Mammary epithelial cell (primary cell): ENCODE measurements at regions not wholly inside any gene's neighbourhood (a gene's known extent, or its start where the extent isn't known, plus 50 kb on each side); places are given as distances from the start of the nearest gene placed in this dataset.

Source experiments
- EZH2 ChIP-seq: IDR thresholded peaks from 2 replicates; pipeline ENCODE4 v1.6.1; 2012; ENCODE audit warnings: low read length, inconsistent platforms, borderline replicate concordance
- TF ChIP-seq, protein P1 (sequence below), 2 donors: IDR thresholded peaks in 1 of 2; conservative IDR thresholded peaks in 1 of 2; 2 replicates each; pipeline ENCODE4 v1.5.1; 2011 to 2012; ENCODE audit warnings: inconsistent platforms in 2 of 2, low read length in 2 of 2, mild to moderate bottlenecking in 2 of 2, control low read depth in 1 of 2, low read depth in 1 of 2; ENCODE audit not compliant: insufficient read depth in 1 of 2; ENCODE audit errors: extremely low read depth in 1 of 2

DNA sequence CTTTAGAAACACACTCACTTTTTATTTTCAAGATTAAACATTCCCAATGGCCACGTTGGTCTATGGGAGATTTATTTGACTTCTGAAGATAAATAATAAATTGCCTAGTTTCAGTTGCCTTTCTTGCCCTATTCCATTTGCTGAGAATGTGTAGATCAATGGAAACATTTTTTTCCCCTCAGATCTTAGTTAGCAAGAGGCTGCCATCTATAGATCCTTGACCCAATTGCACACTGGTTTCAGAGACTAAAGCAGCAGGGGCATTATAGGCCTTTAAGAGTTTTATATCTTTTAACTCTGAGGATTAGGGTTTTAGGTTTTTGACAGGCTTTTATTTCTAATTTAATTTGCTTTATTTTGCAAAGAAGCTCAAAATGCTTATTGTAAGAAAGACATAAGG lies 163.2 kb upstream of the GPR26 start:
- TF ChIP-seq, protein P1, sequence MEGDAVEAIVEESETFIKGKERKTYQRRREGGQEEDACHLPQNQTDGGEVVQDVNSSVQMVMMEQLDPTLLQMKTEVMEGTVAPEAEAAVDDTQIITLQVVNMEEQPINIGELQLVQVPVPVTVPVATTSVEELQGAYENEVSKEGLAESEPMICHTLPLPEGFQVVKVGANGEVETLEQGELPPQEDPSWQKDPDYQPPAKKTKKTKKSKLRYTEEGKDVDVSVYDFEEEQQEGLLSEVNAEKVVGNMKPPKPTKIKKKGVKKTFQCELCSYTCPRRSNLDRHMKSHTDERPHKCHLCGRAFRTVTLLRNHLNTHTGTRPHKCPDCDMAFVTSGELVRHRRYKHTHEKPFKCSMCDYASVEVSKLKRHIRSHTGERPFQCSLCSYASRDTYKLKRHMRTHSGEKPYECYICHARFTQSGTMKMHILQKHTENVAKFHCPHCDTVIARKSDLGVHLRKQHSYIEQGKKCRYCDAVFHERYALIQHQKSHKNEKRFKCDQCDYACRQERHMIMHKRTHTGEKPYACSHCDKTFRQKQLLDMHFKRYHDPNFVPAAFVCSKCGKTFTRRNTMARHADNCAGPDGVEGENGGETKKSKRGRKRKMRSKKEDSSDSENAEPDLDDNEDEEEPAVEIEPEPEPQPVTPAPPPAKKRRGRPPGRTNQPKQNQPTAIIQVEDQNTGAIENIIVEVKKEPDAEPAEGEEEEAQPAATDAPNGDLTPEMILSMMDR (conservative IDR thresholded peaks at IDR 0.05 in 1 of 2, IDR thresholded peaks at IDR 0.05 in 1 of 2; ENCODE audit: extremely low read depth in 1 of 2, insufficient read depth in 1 of 2, low read depth in 1 of 2, low read length in 2 of 2), result peak in 1 of 2 donors; percentile 26
- no peak for TF ChIP-seq EZH2
